GM21528 (cell line): ENCODE measurements at regions not wholly inside any gene's neighbourhood (a gene's known extent, or its start where the extent isn't known, plus 50 kb on each side); places are given as distances from the start of the nearest gene placed in this dataset.

Experiments
- ATAC-seq: cut with Tn5 transposase; IDR thresholded peaks from one replicate; pipeline ENCODE4 v1.9.1; 2021; ENCODE audit warnings: mild to moderate bottlenecking, moderate library complexity; ENCODE audit not compliant: unreplicated experiment, low FRiP score

- no peak for ATAC-seq
Observed at GRCh38 chr14:101369194-101369915, 191.9 kb upstream of the DIO3 start.

DNA sequence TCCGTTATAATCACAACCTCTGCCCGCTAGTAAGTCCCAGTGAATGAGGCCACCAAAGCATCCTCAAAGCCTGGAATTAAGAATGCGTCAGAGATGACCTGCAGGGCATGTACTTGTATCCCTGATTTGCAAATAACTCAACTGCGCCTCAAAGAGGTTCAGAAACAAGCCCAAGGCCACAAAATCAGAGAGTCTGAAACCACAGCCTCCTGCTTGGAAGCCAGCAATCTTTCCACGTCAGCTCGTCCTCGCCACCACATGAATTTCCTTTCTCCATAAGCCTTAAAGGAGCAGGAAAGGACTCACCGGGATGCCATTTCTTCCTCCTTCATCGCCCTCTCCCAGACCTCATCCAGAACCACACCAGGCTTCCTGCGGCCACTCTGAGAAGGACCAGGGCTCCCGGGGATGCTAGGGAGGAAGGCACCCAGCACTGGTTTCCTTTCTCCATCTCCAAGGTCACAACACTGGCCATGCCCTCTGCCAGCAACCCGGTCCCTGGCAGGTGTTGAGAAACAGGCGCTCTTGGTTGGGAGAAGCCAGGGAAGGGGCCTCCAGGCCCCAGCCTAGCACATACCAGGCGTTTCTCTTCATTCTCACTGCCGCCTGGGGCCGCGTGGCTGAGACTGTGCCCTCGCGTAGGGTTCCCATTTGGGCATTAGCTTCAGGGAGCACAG is 191.2 kb upstream of the DIO3 start:
- ATAC-seq, result no peak

- ATAC-seq, result no peak
Observed at GRCh38 chr14:101370593-101371569, 190.4 kb upstream of the DIO3 start.

DNA sequence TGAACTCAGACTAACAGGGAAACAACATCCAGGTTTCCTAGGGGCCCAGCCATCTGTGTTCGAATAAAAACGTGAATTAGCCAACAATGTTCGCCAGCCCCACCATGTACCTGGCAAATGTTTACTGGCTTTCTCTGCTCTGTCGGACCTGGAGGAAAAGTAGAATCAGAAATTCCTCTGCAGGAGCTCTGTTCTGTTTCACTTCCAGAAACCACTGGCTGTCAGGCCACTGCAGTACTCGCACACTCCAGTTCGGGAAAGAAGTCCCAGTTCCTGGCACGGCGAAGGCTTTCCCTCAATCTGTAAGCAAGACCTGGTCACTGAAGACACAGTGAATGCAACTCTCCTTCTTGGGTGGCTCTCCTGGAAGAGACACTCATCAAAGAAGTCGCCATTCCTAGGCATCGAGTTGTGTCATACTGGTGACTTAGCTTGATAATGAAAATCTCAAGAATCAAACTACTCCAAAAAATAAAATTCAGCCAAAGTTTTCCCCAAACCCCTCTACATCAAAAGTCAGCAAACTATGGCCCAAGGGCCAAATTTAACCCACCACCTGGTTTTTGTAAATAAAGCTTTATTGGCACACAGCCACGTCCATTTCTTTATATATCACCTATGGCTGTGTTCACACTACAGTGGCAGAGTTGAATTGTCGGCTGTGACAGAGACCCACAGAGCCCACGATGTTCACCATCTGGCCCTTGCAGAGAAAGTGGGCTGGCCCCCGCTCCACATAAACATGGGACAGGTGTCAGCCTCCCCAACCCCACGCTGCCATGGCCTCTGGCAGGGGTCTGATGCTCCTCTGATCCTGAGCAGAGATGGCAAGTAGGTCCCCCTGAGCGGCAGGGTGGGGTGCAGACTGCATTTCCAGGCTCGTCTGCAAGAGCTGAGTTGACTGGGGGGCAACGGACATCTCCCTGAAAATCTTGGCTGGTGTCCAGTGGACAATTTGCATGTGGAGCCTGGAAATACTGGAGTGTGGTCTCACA is 189.2 kb upstream of the DIO3 start:
- ATAC-seq, result no peak

GRCh38 chr14:101372894-101373620 is 188.2 kb upstream of the DIO3 start:
- no peak for ATAC-seq

- no peak for ATAC-seq
Observed at GRCh38 chr14:101373690-101374295, 187.5 kb upstream of the DIO3 start.

GRCh38 chr14:101374373-101375338 is 186.6 kb upstream of the DIO3 start:
- no peak for ATAC-seq

DNA sequence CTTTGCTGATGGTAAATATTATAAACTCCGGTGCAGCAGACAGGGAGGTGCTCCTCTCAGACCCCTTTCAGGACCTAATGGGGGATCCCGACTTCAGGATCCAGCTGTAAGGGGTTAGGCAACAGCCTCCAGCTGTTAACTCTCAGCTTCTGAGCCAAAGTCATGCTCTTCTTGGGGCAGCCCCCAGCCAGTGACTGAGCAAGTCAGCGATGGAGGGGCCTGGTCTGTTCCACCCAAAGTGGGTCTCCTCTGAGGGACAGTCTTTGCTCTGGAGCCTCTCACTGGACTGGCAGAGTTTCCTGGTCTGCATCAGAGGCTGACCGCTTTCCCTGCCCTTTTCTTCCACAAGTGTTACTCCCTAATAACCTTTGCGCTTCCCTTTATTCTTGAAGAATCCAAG is 184.2 kb upstream of the DIO3 start:
- ATAC-seq, result no peak

DNA sequence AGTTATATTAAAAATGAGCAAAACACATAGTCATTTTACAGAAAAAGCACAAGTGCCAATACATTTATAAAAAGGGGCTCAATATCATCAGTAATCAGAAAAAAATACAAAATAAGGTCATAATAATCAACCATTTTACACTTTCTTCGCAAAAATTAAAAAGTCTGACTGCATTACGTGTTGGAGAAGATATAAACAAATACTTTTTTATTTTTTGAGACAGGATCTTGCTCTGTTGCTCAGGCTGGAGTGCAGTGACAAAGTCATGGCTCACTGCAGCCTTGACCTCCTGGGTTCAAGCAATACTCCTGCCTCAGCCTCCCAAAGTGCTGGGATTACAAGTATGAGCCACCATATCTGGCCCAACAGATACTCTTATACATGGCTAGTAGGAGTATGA is 181.5 kb upstream of the DIO3 start:
- ATAC-seq, result no peak

GRCh38 chr14:101380512-101380911 is 180.8 kb upstream of the DIO3 start:
- no peak for ATAC-seq

DNA sequence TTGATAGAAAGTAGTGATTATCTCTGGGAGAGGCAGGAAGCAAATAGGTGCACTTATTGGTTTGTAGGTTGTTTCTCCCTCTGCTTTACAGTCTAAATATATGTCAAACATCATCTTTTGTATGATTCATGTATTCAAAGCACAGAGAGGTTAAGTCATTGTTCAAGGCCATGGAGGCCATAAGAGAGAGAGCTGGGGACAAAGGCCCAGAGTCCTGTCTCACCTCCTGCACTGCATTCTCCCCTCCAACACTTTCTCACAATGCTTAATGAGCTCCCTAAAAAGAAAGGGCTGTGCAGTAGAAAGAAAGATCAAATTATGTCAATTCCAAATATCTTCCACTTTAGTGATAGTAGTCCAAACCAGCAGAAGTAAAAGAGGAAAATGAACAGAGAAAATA is 180.4 kb upstream of the DIO3 start:
- ATAC-seq, result no peak

DNA sequence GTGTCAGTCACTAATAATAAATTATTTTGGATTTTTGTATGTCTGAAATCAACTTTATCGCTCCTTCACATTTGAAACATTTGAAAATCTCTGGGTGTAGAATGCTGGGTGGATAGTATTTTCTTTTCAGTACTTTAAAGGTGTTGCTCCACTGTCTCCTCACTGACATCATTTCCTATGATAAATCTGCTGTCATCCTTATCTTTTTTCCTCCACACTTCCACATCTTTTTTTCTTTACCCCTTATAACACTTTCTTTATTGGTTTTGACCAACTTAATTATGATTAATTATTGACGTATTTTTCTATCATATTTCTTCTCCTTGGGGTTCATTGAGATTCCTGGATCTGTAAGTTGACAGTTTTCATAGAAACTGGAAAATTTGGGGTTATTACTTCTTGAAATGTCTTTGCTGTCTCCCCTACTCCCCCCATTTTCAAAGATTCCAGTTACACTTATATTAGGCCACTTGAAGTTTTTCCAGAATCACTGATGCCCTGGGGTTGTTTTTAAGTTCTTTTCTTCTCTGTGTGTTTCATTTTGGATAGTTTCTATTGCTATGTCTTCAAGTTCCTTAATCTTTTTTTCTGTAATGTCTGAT is 177.5 kb upstream of the DIO3 start:
- ATAC-seq, result no peak

- ATAC-seq, result no peak
Observed at GRCh38 chr14:101394374-101394773, 166.9 kb upstream of the DIO3 start.

DNA sequence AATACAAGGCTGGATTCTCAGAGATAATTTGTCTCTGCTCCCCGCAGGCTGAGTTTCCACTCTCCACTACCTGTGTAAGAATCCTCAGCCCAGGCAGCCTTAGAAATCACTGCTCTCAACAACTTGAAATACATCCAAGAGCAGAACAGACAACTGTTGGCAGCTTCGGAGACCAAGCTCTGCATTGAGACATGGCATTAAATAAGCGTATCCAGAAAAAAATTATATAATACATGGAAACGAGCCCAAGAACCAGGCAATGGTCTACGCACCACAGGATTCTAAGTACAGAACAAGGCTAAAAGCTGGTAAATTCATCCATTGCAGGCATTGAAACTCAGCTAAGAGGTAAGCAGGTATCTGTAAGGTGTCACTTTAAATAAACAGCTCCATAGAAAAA is 165.5 kb upstream of the DIO3 start:
- no peak for ATAC-seq

- ATAC-seq, result no peak
Observed at GRCh38 chr14:101397206-101397605, 164.1 kb upstream of the DIO3 start.

DNA sequence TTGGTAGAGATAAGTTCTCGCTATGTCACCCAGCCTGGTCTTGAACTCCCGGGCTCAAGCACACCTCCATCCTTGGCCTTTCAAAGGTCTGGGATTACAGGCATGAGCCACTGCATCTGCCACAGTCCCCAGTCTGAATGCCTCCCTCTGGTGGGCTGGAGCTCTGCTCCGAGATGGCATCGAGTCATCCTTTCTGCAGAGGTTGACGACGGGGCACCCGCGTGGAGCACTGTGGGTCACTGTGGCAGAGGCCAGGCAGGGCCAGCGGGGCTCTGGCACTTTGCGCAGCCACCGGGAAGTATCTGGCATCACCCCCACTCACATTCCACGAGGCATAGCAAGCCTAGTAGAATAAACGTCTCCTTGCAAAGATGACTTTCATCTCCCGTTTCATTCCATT is 163.3 kb upstream of the DIO3 start:
- no peak for ATAC-seq

DNA sequence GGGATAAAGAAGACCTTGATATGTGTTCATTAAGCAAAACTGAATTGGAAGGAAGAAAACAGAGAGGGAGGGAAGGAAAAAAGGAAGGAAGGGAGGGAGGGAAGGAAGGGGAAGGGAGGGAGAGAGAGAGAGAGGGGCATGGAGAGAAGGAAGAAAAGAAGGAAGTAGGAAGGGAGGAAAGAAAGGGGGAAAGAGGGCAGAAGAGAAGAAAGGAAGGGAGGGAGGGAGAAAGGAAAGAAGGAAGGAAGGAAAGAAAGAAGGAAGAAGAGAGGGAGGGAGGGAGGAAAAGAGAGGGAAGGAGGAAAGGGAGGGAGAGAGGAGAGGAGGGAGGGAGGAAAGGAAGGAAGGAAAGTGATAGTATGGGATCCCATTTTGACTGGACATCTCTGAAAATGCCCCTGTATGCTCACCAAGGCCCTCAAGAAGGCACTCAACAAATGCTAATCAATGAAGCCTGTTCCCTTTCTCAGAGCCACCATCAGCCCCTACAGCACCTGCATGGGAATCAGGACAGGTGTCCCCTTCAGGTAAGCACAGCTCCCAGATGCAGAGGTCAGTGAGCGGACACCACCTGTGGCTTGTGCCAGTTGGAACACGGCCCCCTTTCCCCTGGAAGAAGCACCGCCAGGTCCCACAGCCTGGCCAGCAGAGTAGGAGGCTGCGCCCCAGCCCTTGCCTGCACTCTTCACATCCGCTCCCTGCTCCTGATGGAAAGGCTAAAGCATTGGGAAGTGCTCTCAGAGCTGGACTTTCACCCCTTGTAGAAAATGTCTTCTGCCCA is 161.4 kb upstream of the DIO3 start:
- ATAC-seq, result no peak
